HepG2 (cell line): ENCODE measurements at regions not wholly inside any gene's neighbourhood (a gene's known extent, or its start where the extent isn't known, plus 50 kb on each side); places are given as distances from the start of the nearest gene placed in this dataset.

Experiments
- CENPX ChIP-seq: sonication (generic); formaldehyde crosslinking; IDR thresholded peaks from 2 replicates; pipeline ENCODE4 v1.9.0; 2021; ENCODE audit warnings: mild to moderate bottlenecking, missing genetic modification reagents, moderate library complexity
- HCFC1 ChIP-seq: fragments of 150-350 bp; IDR thresholded peaks from 2 replicates; pipeline ENCODE4 v1.6.1; 2014; ENCODE audit warnings: low read depth, low read length
- MAFF ChIP-seq: IDR thresholded peaks from 2 replicates; pipeline ENCODE4 v1.6.1; 2011; ENCODE audit warnings: low read depth, low read length, improper control_type of control experiment
- MBD4 ChIP-seq: IDR thresholded peaks from 2 replicates; pipeline ENCODE4 v1.6.1; 2012; ENCODE audit warnings: low read length, inconsistent platforms, borderline replicate concordance
- PBX3 ChIP-seq: sonication (generic); formaldehyde crosslinking; IDR thresholded peaks from 2 replicates; pipeline ENCODE4 v1.8.1; 2023; ENCODE audit warnings: missing genetic modification reagents, inconsistent platforms, borderline replicate concordance
- RBM22 ChIP-seq: fragments of 200-400 bp; formaldehyde crosslinking; optimal IDR thresholded peaks from 2 replicates; pipeline ENCODE3; 2017; ENCODE audit warnings: mild to moderate bottlenecking, low read length, moderate library complexity
- SUZ12 ChIP-seq: fragments of 150-350 bp; IDR thresholded peaks from 2 replicates; pipeline ENCODE4 v1.6.1; 2014; ENCODE audit warnings: low read depth, low read length
- TAF1 ChIP-seq: sonication (generic); formaldehyde crosslinking; IDR thresholded peaks from 2 replicates; pipeline ENCODE4 v1.4.0; 2020; ENCODE audit warnings: missing genetic modification reagents
- ZNF512 ChIP-seq: sonication (generic); formaldehyde crosslinking; IDR thresholded peaks from 2 replicates; pipeline ENCODE4 v1.4.0; 2020; ENCODE audit warnings: mild to moderate bottlenecking, missing genetic modification reagents
- ZNF747 ChIP-seq: sonication (generic); formaldehyde crosslinking; IDR thresholded peaks from 2 replicates; pipeline ENCODE4 v1.8.1; 2023; ENCODE audit warnings: missing genetic modification reagents, mild to moderate bottlenecking, borderline replicate concordance
- TF ChIP-seq, protein P1 (sequence below): sonication (generic); formaldehyde crosslinking; IDR thresholded peaks from 2 replicates; pipeline ENCODE4 v1.4.0; 2020; ENCODE audit warnings: missing genetic modification reagents
- TF ChIP-seq, protein P2 (sequence below), 2 experiments: IDR thresholded peaks; 2 replicates each; pipeline ENCODE4 v1.6.1; 2011 to 2012; ENCODE audit warnings: low read length in 2 of 2, borderline replicate concordance in 1 of 2, low read depth in 1 of 2, mild to moderate bottlenecking in 1 of 2, moderate library complexity in 1 of 2

- TF ChIP-seq ZNF747: no peak
- TF ChIP-seq SUZ12: no peak
- no peak for TF ChIP-seq PBX3
- TF ChIP-seq ZNF512: no peak
- TF ChIP-seq, protein P1, sequence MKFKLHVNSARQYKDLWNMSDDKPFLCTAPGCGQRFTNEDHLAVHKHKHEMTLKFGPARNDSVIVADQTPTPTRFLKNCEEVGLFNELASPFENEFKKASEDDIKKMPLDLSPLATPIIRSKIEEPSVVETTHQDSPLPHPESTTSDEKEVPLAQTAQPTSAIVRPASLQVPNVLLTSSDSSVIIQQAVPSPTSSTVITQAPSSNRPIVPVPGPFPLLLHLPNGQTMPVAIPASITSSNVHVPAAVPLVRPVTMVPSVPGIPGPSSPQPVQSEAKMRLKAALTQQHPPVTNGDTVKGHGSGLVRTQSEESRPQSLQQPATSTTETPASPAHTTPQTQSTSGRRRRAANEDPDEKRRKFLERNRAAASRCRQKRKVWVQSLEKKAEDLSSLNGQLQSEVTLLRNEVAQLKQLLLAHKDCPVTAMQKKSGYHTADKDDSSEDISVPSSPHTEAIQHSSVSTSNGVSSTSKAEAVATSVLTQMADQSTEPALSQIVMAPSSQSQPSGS: no peak
- no peak for TF ChIP-seq MBD4
- TF ChIP-seq, protein P2, sequence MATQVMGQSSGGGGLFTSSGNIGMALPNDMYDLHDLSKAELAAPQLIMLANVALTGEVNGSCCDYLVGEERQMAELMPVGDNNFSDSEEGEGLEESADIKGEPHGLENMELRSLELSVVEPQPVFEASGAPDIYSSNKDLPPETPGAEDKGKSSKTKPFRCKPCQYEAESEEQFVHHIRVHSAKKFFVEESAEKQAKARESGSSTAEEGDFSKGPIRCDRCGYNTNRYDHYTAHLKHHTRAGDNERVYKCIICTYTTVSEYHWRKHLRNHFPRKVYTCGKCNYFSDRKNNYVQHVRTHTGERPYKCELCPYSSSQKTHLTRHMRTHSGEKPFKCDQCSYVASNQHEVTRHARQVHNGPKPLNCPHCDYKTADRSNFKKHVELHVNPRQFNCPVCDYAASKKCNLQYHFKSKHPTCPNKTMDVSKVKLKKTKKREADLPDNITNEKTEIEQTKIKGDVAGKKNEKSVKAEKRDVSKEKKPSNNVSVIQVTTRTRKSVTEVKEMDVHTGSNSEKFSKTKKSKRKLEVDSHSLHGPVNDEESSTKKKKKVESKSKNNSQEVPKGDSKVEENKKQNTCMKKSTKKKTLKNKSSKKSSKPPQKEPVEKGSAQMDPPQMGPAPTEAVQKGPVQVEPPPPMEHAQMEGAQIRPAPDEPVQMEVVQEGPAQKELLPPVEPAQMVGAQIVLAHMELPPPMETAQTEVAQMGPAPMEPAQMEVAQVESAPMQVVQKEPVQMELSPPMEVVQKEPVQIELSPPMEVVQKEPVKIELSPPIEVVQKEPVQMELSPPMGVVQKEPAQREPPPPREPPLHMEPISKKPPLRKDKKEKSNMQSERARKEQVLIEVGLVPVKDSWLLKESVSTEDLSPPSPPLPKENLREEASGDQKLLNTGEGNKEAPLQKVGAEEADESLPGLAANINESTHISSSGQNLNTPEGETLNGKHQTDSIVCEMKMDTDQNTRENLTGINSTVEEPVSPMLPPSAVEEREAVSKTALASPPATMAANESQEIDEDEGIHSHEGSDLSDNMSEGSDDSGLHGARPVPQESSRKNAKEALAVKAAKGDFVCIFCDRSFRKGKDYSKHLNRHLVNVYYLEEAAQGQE (IDR thresholded peaks at IDR 0.05; ENCODE audit: borderline replicate concordance in 1 of 2, low read depth in 1 of 2, low read length in 2 of 2): no peak
- no peak for TF ChIP-seq MAFF
- no peak for TF ChIP-seq RBM22
- no peak for TF ChIP-seq HCFC1
- no peak for TF ChIP-seq CENPX
- TF ChIP-seq TAF1: no peak
Observed at GRCh38 chr14:104296388-104297312, 158.3 kb downstream of the KIF26A start.
